ENCODE measurements at regions not wholly inside any gene's neighbourhood (a gene's known extent, or its start where the extent isn't known, plus 50 kb on each side); places are given as distances from the start of the nearest gene placed in this dataset.
A peak's percentile ranks its signal among the peaks of the same experiment; 100 is the strongest.
"Not testable (repeated sequence)": the region's sequence is repeated elsewhere in the genome, so short reads cannot be mapped to it uniquely, and the experiment has no call there.

GRCh38 chr2:77768508-77768907 lies 246.3 kb upstream of the LRRTM4 start:
- peak overlapping the region; percentile 80 for H3K27ac ChIP-seq (replicated peaks)
- no peak overlapping the region for H3K4me3 ChIP-seq (replicated peaks; ENCODE audit: insufficient read depth, low read length)
- no peaks in the 10 kb centered on the region for H3K27me3 ChIP-seq (ENCODE audit: insufficient read depth, poor library complexity, severe bottlenecking)
- peak; percentile 3 to 88 for DNase-seq (ENCODE audit: low read depth in 1 of 2, low spot score in 1 of 2)
- TF ChIP-seq CTCF (IDR thresholded peaks at IDR 0.05; ENCODE audit: insufficient read depth, low read length) (no peak), POLR2AphosphoS5 (IDR thresholded peaks at IDR 0.05; ENCODE audit: low read depth) (peak; percentile 57), SPI1 (IDR thresholded peaks at IDR 0.05; ENCODE audit: borderline replicate concordance, low read depth) (peak; percentile 63; the same call in 1 of the 2 replicates), GABPA (IDR thresholded peaks at IDR 0.05; ENCODE audit: low read depth) (no peak), REST (IDR thresholded peaks at IDR 0.05; ENCODE audit: insufficient replicate concordance, low read depth) (no peak)

GRCh38 chr2:77778917-77779316 lies 256.7 kb upstream of the LRRTM4 start:
- H3K27me3 ChIP-seq (ENCODE audit: insufficient read depth, poor library complexity, severe bottlenecking) = no peaks in the 10 kb centered on the region
- no peak for TF ChIP-seq CTCF (IDR thresholded peaks at IDR 0.05; ENCODE audit: insufficient read depth, low read length)
- TF ChIP-seq REST (IDR thresholded peaks at IDR 0.05; ENCODE audit: insufficient replicate concordance, low read depth) = no peak
- TF ChIP-seq SPI1 (IDR thresholded peaks at IDR 0.05; ENCODE audit: borderline replicate concordance, low read depth) = no peak
- no peak for TF ChIP-seq GABPA (IDR thresholded peaks at IDR 0.05; ENCODE audit: low read depth)
- no peak for TF ChIP-seq POLR2AphosphoS5 (IDR thresholded peaks at IDR 0.05; ENCODE audit: low read depth)
- no peak overlapping the region for H3K27ac ChIP-seq (replicated peaks)
- DNase-seq (ENCODE audit: low read depth in 1 of 2, low spot score in 1 of 2) = no peak
- no peak overlapping the region for H3K4me3 ChIP-seq (replicated peaks; ENCODE audit: insufficient read depth, low read length)

GRCh38 chr2:77793500-77793899 lies 271.3 kb upstream of the LRRTM4 start:
- H3K27ac ChIP-seq (replicated peaks); H3K4me3 ChIP-seq (replicated peaks; ENCODE audit: insufficient read depth, low read length); H3K27me3 ChIP-seq (ENCODE audit: insufficient read depth, poor library complexity, severe bottlenecking); DNase-seq (ENCODE audit: low read depth in 1 of 2, low spot score in 1 of 2): not testable (repeated sequence)

- Histone ChIP-seq H3K27ac (replicated peaks) (no peak overlapping the region), H3K4me3 (replicated peaks; ENCODE audit: insufficient read depth, low read length) (no peak overlapping the region), H3K27me3 (ENCODE audit: insufficient read depth, poor library complexity, severe bottlenecking) (no peaks in the 10 kb centered on the region)
- TF ChIP-seq SPI1 (IDR thresholded peaks at IDR 0.05; ENCODE audit: borderline replicate concordance, low read depth) (no peak), CTCF (IDR thresholded peaks at IDR 0.05; ENCODE audit: insufficient read depth, low read length) (no peak), REST (IDR thresholded peaks at IDR 0.05; ENCODE audit: insufficient replicate concordance, low read depth) (no peak), POLR2AphosphoS5 (IDR thresholded peaks at IDR 0.05; ENCODE audit: low read depth) (no peak), GABPA (IDR thresholded peaks at IDR 0.05; ENCODE audit: low read depth) (no peak)
- no peak for DNase-seq (ENCODE audit: low read depth in 1 of 2, low spot score in 1 of 2)
These were observed 274.2 kb upstream of the LRRTM4 start for GRCh38 chr2:77796397-77796796.
